ENCODE measurements at regions not wholly inside any gene's neighbourhood (a gene's known extent, or its start where the extent isn't known, plus 50 kb on each side); places are given as distances from the start of the nearest gene placed in this dataset.

- no peak for TF ChIP-seq CTCF (IDR thresholded peaks at IDR 0.05)
- no peak for TF ChIP-seq EZH2 (IDR thresholded peaks at IDR 0.05; ENCODE audit: borderline replicate concordance, insufficient read depth, low read depth, low read length, poor library complexity, severe bottlenecking)
Observed at GRCh38 chr5:136522217-136522956, 157.0 kb upstream of the TRPC7 start.
